ENCODE measurements at regions not wholly inside any gene's neighbourhood (a gene's known extent, or its start where the extent isn't known, plus 50 kb on each side); places are given as distances from the start of the nearest gene placed in this dataset.

DNA sequence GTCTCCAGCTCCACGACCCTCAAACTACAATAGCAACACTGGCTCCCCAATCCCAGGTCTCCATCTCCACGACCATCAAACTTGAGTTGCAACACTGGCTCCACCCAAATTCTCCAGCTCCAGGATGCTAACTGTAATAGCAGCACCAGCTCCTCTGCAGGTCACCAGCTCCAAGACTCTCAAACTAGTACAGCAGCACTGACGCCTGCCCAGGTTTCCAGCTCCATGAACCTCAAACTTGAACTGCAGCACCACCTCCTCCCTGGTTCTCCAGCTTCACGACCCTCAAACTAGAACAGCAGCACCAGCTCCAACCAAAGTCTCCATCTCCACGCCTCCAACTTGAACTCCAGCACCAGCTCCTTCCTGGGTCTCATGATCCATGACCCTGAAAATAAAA is 353.8 kb downstream of the PREX1 start:
- no peaks in the 10 kb centered on the region for H3K4me1 ChIP-seq
- DNase-seq: no peak
- intact Hi-C loops (cut with DNase I; ENCODE audit: low total_unique reads): no loop called here
- no peaks in the 10 kb centered on the region for H3K36me3 ChIP-seq
- no peaks in the 10 kb centered on the region for H3K27me3 ChIP-seq
- no peak overlapping the region for H3K27ac ChIP-seq
- no peaks in the 10 kb centered on the region for H3K9me3 ChIP-seq
- TF ChIP-seq POLR2A (IDR thresholded peaks at IDR 0.05) (no peak), CTCF (IDR thresholded peaks at IDR 0.05) (no peak)
- no peak overlapping the region for H3K4me3 ChIP-seq

DNA sequence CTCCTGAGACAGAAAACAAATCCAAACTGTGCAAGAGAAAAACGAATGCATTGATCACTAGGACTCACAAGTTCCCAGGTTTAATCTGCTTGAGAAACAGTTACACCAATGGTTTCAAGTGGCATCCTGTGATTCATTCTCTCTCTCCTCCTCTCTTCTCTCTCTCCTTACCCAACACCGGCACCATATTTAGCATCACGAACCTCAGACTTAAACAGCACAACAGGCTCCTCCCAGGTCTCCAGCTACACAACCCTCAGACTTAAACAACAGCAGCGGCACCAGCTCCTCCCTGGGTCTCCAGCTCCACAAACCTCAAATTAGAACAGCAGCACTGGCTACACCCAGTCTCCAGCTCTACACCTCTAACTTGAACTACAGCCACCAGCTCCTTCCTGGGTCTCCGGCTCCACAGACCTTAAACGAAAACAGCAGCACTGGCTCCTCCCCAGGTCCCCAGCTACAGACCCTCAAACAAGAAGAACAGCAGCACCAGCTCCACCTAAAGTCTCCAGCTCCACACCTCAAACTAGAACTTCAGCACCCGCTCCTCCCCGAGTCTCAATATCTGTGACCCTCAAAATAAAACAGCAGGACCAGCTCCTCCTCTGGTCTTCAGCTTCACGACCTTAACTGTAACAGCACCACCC is 355.9 kb downstream of the PREX1 start:
- no peaks in the 10 kb centered on the region for H3K27me3 ChIP-seq
- H3K4me1 ChIP-seq: no peaks in the 10 kb centered on the region
- no peak overlapping the region for H3K4me3 ChIP-seq
- no peak for TF ChIP-seq POLR2A (IDR thresholded peaks at IDR 0.05)
- TF ChIP-seq CTCF (IDR thresholded peaks at IDR 0.05): no peak
- intact Hi-C loops (cut with DNase I; ENCODE audit: low total_unique reads): no loop called here
- no peak overlapping the region for H3K27ac ChIP-seq
- H3K36me3 ChIP-seq: no peaks in the 10 kb centered on the region
- DNase-seq: no peak
- H3K9me3 ChIP-seq: no peaks in the 10 kb centered on the region

GRCh38 chr20:48471176-48471575 is 356.6 kb downstream of the PREX1 start:
- Histone ChIP-seq H3K9me3 (no peaks in the 10 kb centered on the region), H3K4me3 (no peak overlapping the region), H3K36me3 (no peaks in the 10 kb centered on the region), H3K4me1 (no peaks in the 10 kb centered on the region), H3K27ac (no peak overlapping the region), H3K27me3 (no peaks in the 10 kb centered on the region)
- intact Hi-C loops (cut with DNase I; ENCODE audit: low total_unique reads): no loop called here
- DNase-seq: no peak
- no peak for TF ChIP-seq CTCF (IDR thresholded peaks at IDR 0.05)
- TF ChIP-seq POLR2A (IDR thresholded peaks at IDR 0.05): no peak

GRCh38 chr20:48470141-48470540 is 357.7 kb downstream of the PREX1 start:
- no peak overlapping the region for H3K4me3 ChIP-seq
- H3K4me1 ChIP-seq: no peaks in the 10 kb centered on the region
- no peak overlapping the region for H3K27ac ChIP-seq
- intact Hi-C loops (cut with DNase I; ENCODE audit: low total_unique reads): no loop called here
- no peak for DNase-seq
- H3K9me3 ChIP-seq: no peaks in the 10 kb centered on the region
- no peak for TF ChIP-seq CTCF (IDR thresholded peaks at IDR 0.05)
- no peak for TF ChIP-seq POLR2A (IDR thresholded peaks at IDR 0.05)
- no peaks in the 10 kb centered on the region for H3K36me3 ChIP-seq
- H3K27me3 ChIP-seq: no peaks in the 10 kb centered on the region

DNA sequence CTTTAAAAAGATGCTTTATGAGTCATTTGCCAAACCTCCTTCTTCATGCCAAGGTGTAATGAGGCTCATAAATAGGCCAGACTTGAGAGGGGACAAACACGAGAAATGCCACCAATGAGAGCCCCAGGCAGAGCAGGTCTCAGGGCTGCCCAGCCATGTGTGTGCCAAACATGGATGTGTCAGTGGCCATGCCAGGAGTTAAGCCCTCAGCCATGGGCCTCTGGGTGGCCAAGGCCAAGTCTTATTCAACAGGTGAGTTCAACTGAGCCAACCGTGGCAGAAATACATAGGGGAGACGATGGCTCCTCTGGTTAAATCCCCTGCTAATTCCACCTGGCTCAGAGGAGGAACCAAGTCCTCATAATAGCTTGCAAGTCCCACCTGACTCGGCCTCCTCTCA is 358.8 kb downstream of the PREX1 start:
- H3K27me3 ChIP-seq: no peaks in the 10 kb centered on the region
- DNase-seq: no peak
- no peaks in the 10 kb centered on the region for H3K4me1 ChIP-seq
- H3K27ac ChIP-seq: no peak overlapping the region
- H3K36me3 ChIP-seq: no peaks in the 10 kb centered on the region
- H3K9me3 ChIP-seq: no peaks in the 10 kb centered on the region
- intact Hi-C loops (cut with DNase I; ENCODE audit: low total_unique reads): no loop called here
- no peak for TF ChIP-seq CTCF (IDR thresholded peaks at IDR 0.05)
- TF ChIP-seq POLR2A (IDR thresholded peaks at IDR 0.05): no peak
- no peak overlapping the region for H3K4me3 ChIP-seq
